Posterior vena cava (tissue), 2 donors: ENCODE measurements at regions not wholly inside any gene's neighbourhood (a gene's known extent, or its start where the extent isn't known, plus 50 kb on each side); places are given as distances from the start of the nearest gene placed in this dataset.
"Not testable (repeated sequence)": the region's sequence is repeated elsewhere in the genome, so short reads cannot be mapped to it uniquely, and the experiment has no call there.

Source experiments
- DNase-seq: peaks from one replicate; pipeline ENCODE4 v3.0.0-alpha.2; 2020; ENCODE audit warnings: low spot score
- intact Hi-C, 2 donors: fragments of 100-400 bp; cut with DNase I; formaldehyde crosslinking; loops; one replicate each; pipeline versions ENCODE4 v1.14.1 to v1.14.2; 2022 to 2023
- donor health status: DM: yes; HTN: yes; CAD: no.
- donor health status: DM: yes; HTN: yes; CAD: no.

GRCh38 chrX:125089761-125090445 is 229.8 kb upstream of the TEX13C start:
- DNase-seq, result no peak
- intact Hi-C loops, result no loop called here

GRCh38 chrX:125093852-125094251 is 225.8 kb upstream of the TEX13C start:
- intact Hi-C loops, result no loop called here
- DNase-seq, result no peak

- intact Hi-C loops, result no loop called here
- DNase-seq, result no peak
Measured at GRCh38 chrX:125094901-125095300, 224.8 kb upstream of the TEX13C start.

- intact Hi-C loops, result no loop called here
Measured at GRCh38 chrX:125096469-125096868, 223.2 kb upstream of the TEX13C start.

GRCh38 chrX:125096870-125097269 is 222.8 kb upstream of the TEX13C start:
- intact Hi-C loops, result no loop called here
- DNase-seq, result no peak

More at GRCh38 chrX:125096469-125096868, 223.2 kb upstream of the TEX13C start:
- DNase-seq, result no peak

- intact Hi-C loops, result no loop called here
- no peak for DNase-seq
Measured at GRCh38 chrX:125101971-125102755, 217.5 kb upstream of the TEX13C start.

GRCh38 chrX:125103693-125104092 is 216.0 kb upstream of the TEX13C start:
- intact Hi-C loops, result no loop called here
- no peak for DNase-seq

GRCh38 chrX:125108921-125109320 is 210.8 kb upstream of the TEX13C start:
- DNase-seq, result no peak
- intact Hi-C loops, result no loop called here

GRCh38 chrX:125131164-125131563 is 188.5 kb upstream of the TEX13C start:
- DNase-seq, result no peak
- intact Hi-C loops, result no loop called here

- DNase-seq, result no peak
- intact Hi-C loops, result no loop called here
Measured at GRCh38 chrX:125132274-125132673, 187.4 kb upstream of the TEX13C start.

- no peak for DNase-seq
- intact Hi-C loops, result no loop called here
Measured at GRCh38 chrX:125137521-125137920, 182.2 kb upstream of the TEX13C start.

GRCh38 chrX:125150231-125150630 is 169.4 kb upstream of the TEX13C start:
- intact Hi-C loops, result no loop called here
- DNase-seq, result no peak

GRCh38 chrX:125151146-125151545 is 168.5 kb upstream of the TEX13C start:
- intact Hi-C loops, result no loop called here
- DNase-seq, result no peak

GRCh38 chrX:125152011-125152410 is 167.7 kb upstream of the TEX13C start:
- intact Hi-C loops, result no loop called here
- DNase-seq, result no peak

GRCh38 chrX:125153621-125154020 is 166.1 kb upstream of the TEX13C start:
- DNase-seq, result no peak
- intact Hi-C loops, result no loop called here

- intact Hi-C loops, DNase-seq: not testable (repeated sequence)
Measured at GRCh38 chrX:125154288-125155257, 165.1 kb upstream of the TEX13C start.

- DNase-seq, intact Hi-C loops: not testable (repeated sequence)
Measured at GRCh38 chrX:125155296-125156033, 164.2 kb upstream of the TEX13C start.

- intact Hi-C loops, result no loop called here
- no peak for DNase-seq
Measured at GRCh38 chrX:125170459-125170858, 149.2 kb upstream of the TEX13C start.

GRCh38 chrX:125172531-125172930 is 147.1 kb upstream of the TEX13C start:
- no peak for DNase-seq
- intact Hi-C loops, result no loop called here
